Upper lobe of left lung (tissue), 6 donors: ENCODE measurements at regions not wholly inside any gene's neighbourhood (a gene's known extent, or its start where the extent isn't known, plus 50 kb on each side); places are given as distances from the start of the nearest gene placed in this dataset.

Experiments
- ATAC-seq, 2 donors: fragments of 200-7000 bp; cut with Tn5 transposase; one replicate each; pipeline ENCODE4 v1.9.1; 2022; ENCODE audit warnings: mild to moderate bottlenecking in 2 of 2, moderate library complexity in 2 of 2; ENCODE audit not compliant: low FRiP score in 2 of 2
- DNase-seq, 2 donors: peaks; one replicate each; pipeline ENCODE4 v3.0.0-alpha.2; 2019 to 2020
- H3K27ac ChIP-seq, 4 donors: fragments of 200-600 bp; sonication (generic); one replicate each; pipeline ENCODE4 v1.5.1; 2016 to 2019
- H3K27me3 ChIP-seq, 4 donors: fragments of 200-600 bp; sonication (generic); one replicate each; pipeline ENCODE4 v1.5.1; 2017 to 2019
- H3K36me3 ChIP-seq, 4 donors: fragments of 200-600 bp; sonication (generic); one replicate each; pipeline ENCODE4 v1.5.1; 2016 to 2019
- H3K4me1 ChIP-seq, 4 donors: fragments of 200-600 bp; sonication (generic); one replicate each; pipeline ENCODE4 v1.5.1; 2018 to 2019
- H3K4me3 ChIP-seq, 4 donors: fragments of 200-600 bp; sonication (generic); one replicate each; pipeline ENCODE4 v1.5.1; 2017 to 2019; ENCODE audit warnings: mild to moderate bottlenecking in 2 of 4, moderate library complexity in 1 of 4
- H3K9me3 ChIP-seq, 4 donors: fragments of 200-600 bp; sonication (generic); one replicate each; pipeline ENCODE4 v1.5.1; 2018 to 2019
- EP300 ChIP-seq, 4 donors: sonication (generic); formaldehyde crosslinking; IDR thresholded peaks; one replicate each; pipeline ENCODE4 v1.5.1; 2017; ENCODE audit warnings: antibody characterized with exemption in 4 of 4, control low read depth in 2 of 4
- POLR2A ChIP-seq, 4 donors: fragments of 450-650 bp; IDR thresholded peaks; one replicate each; pipeline ENCODE4 v1.5.1; 2016 to 2017; ENCODE audit warnings: antibody characterized with exemption in 4 of 4, mild to moderate bottlenecking in 2 of 4
- POLR2AphosphoS5 ChIP-seq, 2 donors: sonication (generic); formaldehyde crosslinking; IDR thresholded peaks; one replicate each; pipeline ENCODE4 v1.5.1; 2017; ENCODE audit warnings: antibody characterized with exemption in 2 of 2
- WGBS, 2 donors: methylation state at CpG; one replicate each; pipeline ENCODE4 v1.1.5; 2017 to 2018; 5-methylcytosine and 5-hydroxymethylcytosine counted together
- TF ChIP-seq, protein P1 (sequence below), 6 experiments: fragments of 450-650 bp in 4 of 6; fragments of 200-600 bp in 2 of 6; sonication (generic) in 2 of 6; IDR thresholded peaks; one replicate each; pipeline ENCODE4 v1.5.1; 2016 to 2019; ENCODE audit warnings: antibody characterized with exemption in 6 of 6
- donor health status: DM: no; HTN: no; CAD: no; lungs with moderate emphysema.
- donor health status: DM: no; HTN: yes; CAD: no; lungs with severe emphysema.

DNA sequence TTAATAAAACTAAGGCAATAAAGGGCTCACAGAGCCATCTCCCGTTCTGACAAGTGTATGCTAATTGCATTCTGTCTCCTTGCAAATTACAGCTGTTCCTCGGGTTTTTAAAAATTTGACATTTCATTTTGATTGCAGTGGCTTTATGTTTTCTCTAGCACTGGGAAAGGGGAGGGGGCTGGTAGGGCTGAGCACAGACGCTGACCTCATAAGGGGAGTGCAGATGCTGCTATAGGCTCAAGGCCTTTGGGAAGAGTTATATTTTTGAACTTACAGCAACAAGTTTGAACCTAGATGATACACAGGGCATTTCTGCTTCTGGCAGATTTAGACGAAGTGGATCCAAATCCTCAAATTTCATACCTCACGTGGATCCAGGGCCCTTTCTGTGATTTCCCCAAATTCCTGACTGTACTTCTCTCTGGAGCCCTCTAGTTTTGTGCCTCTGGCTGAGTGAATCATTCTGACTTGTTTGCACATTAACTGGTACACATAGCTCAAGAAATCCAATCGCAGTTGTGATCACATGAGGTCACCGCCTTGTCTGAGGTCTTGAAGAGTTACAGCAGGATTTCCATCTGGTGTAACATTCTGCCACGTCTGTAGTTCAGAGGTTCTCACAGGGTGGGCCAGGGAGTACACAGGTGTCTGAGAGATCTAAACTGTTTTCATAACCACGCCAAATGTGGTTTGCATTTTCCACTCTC, 230.3 kb downstream of the C1orf94 start:
- peak overlapping the region in 3 of 4 donors; percentile 51 to 72 (median 53) for H3K27ac ChIP-seq
- no peak overlapping the region for H3K4me3 ChIP-seq
- TF ChIP-seq POLR2AphosphoS5 (IDR thresholded peaks at IDR 0.05), result peak; percentile 43 to 49
- peak in 1 of 4 donors; percentile 56 for TF ChIP-seq EP300 (IDR thresholded peaks at IDR 0.05)
- TF ChIP-seq, protein P1, sequence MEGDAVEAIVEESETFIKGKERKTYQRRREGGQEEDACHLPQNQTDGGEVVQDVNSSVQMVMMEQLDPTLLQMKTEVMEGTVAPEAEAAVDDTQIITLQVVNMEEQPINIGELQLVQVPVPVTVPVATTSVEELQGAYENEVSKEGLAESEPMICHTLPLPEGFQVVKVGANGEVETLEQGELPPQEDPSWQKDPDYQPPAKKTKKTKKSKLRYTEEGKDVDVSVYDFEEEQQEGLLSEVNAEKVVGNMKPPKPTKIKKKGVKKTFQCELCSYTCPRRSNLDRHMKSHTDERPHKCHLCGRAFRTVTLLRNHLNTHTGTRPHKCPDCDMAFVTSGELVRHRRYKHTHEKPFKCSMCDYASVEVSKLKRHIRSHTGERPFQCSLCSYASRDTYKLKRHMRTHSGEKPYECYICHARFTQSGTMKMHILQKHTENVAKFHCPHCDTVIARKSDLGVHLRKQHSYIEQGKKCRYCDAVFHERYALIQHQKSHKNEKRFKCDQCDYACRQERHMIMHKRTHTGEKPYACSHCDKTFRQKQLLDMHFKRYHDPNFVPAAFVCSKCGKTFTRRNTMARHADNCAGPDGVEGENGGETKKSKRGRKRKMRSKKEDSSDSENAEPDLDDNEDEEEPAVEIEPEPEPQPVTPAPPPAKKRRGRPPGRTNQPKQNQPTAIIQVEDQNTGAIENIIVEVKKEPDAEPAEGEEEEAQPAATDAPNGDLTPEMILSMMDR (IDR thresholded peaks at IDR 0.05), result no peak
- no peaks in the 10 kb centered on the region for H3K9me3 ChIP-seq
- no peaks in the 10 kb centered on the region for H3K27me3 ChIP-seq
- DNase-seq, result peak in 1 of 2 donors; percentile 73
- 39 to 47% methylated on average over 9 of the region's 9 CpGs for WGBS, 2 donors
- no peaks in the 10 kb centered on the region for H3K36me3 ChIP-seq
- ATAC-seq, result peak; percentile 52 to 76
- H3K4me1 ChIP-seq, result peaks cover 6 to 34% (median 12%) of the 10 kb centered on the region in 4 donors

DNA sequence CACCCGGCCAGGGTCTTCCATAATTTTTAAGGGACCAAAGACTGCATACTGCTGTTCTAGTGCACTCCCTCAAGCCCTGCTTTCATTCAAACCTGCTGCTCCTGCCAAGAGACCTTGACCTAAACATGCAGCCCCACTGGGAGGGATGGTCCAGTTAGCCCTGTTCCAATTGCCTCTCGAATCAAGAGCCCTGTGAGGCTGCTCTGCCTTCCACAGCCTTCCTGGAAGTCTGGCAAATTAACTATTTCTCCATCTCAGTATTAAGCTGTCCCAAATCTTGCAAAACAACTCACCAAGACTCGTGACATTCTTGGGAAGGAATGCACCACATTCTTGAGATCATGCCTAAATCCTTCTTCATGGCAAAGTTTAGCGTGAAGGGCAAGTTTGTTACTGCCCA, 231.3 kb downstream of the C1orf94 start:
- ATAC-seq (peak; percentile 24 to 41), DNase-seq (peak in 1 of 2 donors; percentile 63)
- Histone ChIP-seq H3K9me3 (no peaks in the 10 kb centered on the region), H3K4me1 (peaks cover 6 to 34% (median 12%) of the 10 kb centered on the region in 4 donors), H3K27me3 (no peaks in the 10 kb centered on the region), H3K27ac (peak overlapping the region in 1 of 4 donors; percentile 46), H3K36me3 (no peaks in the 10 kb centered on the region), H3K4me3 (no peak overlapping the region)
- peak in 2 of 4 donors; percentile 20 to 35 for TF ChIP-seq EP300 (IDR thresholded peaks at IDR 0.05)
- TF ChIP-seq, protein P1 (IDR thresholded peaks at IDR 0.05), result no peak
- no peak for TF ChIP-seq POLR2A (IDR thresholded peaks at IDR 0.05)
- TF ChIP-seq POLR2AphosphoS5 (IDR thresholded peaks at IDR 0.05), result peak in 1 of 2 donors; percentile 49
- WGBS, 2 donors, result 46 to 58% methylated on average over 4 of the region's 4 CpGs

DNA sequence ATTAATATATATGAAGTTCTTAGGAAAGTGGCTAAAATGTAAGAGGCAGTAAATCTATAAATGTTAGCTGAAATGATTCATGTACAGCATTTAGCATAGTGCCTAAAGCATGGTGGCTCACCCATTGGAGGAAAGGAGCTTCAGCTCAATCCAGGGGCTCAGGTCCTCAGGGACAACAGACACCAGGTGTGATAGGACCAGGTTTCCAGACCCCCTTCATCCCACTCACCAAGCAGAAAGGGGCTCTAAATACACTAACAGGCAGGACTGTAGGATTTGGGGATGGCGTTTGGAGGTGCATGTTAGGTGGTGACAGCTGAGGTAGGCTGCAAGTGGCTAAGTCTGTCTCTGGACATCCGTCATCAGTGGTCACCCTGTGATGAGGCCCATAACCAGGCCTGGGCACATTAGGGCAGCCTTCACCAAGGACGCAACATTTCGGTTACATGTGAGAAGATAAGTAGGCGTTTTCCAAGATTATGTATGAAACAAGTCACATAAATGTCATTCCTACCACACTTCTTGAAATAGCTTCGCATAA, 233.1 kb downstream of the C1orf94 start:
- TF ChIP-seq POLR2A (IDR thresholded peaks at IDR 0.05) (no peak), EP300 (IDR thresholded peaks at IDR 0.05) (no peak), POLR2AphosphoS5 (IDR thresholded peaks at IDR 0.05) (no peak)
- TF ChIP-seq, protein P1 (IDR thresholded peaks at IDR 0.05), result no peak
- H3K9me3 ChIP-seq, result no peaks in the 10 kb centered on the region
- H3K4me3 ChIP-seq, result no peak overlapping the region
- no peaks in the 10 kb centered on the region for H3K27me3 ChIP-seq
- DNase-seq, result no peak
- peaks cover 6 to 34% (median 12%) of the 10 kb centered on the region in 4 donors for H3K4me1 ChIP-seq
- no peak overlapping the region for H3K27ac ChIP-seq
- no peaks in the 10 kb centered on the region for H3K36me3 ChIP-seq
- 89 to 95% methylated on average over 6 of the region's 6 CpGs for WGBS, 2 donors
- ATAC-seq, result no peak

DNA sequence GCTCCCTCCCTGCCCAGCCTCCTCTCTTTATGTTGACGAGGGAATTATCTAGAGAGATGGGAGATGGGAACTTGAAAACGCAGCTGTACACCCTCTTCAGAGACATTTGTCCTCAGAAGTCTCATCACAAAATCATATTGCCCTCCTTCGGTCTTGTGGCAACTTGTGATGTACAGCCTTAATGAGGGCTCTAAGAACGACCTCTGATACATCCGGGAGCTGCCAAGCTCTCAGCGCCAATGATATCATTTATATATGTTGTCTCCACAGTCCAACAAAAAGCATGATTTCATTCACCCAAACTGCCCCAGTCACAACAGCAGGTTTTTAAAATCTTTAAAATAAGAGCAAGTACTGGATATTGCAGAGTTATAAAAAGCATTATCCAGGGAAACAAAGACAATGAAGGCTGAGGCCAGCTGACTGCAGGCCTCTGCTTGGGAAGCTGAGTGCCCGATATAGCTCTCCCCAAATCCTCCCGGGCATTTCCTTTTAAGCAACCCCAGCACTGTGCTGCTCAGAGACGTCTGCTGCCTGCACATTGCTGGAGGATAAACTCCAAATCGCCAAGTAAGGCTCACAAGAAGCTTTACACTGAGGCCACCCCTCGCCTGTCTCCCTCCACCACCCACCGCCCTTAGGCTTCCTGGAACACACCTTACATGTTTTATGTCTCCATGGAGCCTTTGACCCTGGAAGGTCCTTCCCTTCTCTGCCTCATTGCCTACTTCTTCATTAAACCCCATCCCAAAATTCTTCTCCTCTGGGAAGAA, 236.1 kb downstream of the C1orf94 start:
- Histone ChIP-seq H3K27me3 (no peaks in the 10 kb centered on the region), H3K9me3 (no peaks in the 10 kb centered on the region), H3K4me3 (no peak overlapping the region), H3K4me1 (peaks cover 0 to 7% (median 0%) of the 10 kb centered on the region in 4 donors), H3K27ac (no peak overlapping the region), H3K36me3 (no peaks in the 10 kb centered on the region)
- 69 to 77% methylated on average over 12 of the region's 12 CpGs for WGBS, 2 donors
- TF ChIP-seq POLR2A (IDR thresholded peaks at IDR 0.05), result no peak
- no peak for TF ChIP-seq EP300 (IDR thresholded peaks at IDR 0.05)
- no peak for TF ChIP-seq POLR2AphosphoS5 (IDR thresholded peaks at IDR 0.05)
- TF ChIP-seq, protein P1 (IDR thresholded peaks at IDR 0.05), result no peak
- no peak for DNase-seq
- no peak for ATAC-seq
